Aorta (tissue), 5 donors: ENCODE measurements at regions not wholly inside any gene's neighbourhood (a gene's known extent, or its start where the extent isn't known, plus 50 kb on each side); places are given as distances from the start of the nearest gene placed in this dataset.

Source experiments
- ATAC-seq: fragments of 200-7000 bp; cut with Tn5 transposase; one replicate; pipeline ENCODE4 v1.9.1; 2022; ENCODE audit warnings: moderate library complexity; ENCODE audit not compliant: low FRiP score
- DNase-seq, 2 donors: peaks; one replicate each; pipeline ENCODE4 v3.0.0-alpha.2; 2020
- H3K27ac ChIP-seq, 2 donors: one replicate each; pipeline ENCODE4 v1.5.1; 2013; ENCODE audit warnings: low read length in 2 of 2, mild to moderate bottlenecking in 2 of 2, moderate library complexity in 2 of 2, control low read depth in 1 of 2, inconsistent platforms in 1 of 2, low read depth in 1 of 2
- H3K27me3 ChIP-seq, 2 donors: one replicate each; pipeline ENCODE4 v1.6.1; 2013; ENCODE audit warnings: control low read depth in 1 of 2, low read length in 1 of 2, mild to moderate bottlenecking in 1 of 2, moderate library complexity in 1 of 2; ENCODE audit not compliant: insufficient read depth in 2 of 2, control insufficient read depth in 1 of 2
- H3K36me3 ChIP-seq, 2 donors: one replicate each; pipeline ENCODE4 v1.6.1; 2013; ENCODE audit warnings: control low read depth in 1 of 2, low read length in 1 of 2, mild to moderate bottlenecking in 1 of 2; ENCODE audit not compliant: insufficient read depth in 2 of 2, control insufficient read depth in 1 of 2
- H3K4me1 ChIP-seq, 2 donors: one replicate each; pipeline ENCODE4 v1.6.1; 2013; ENCODE audit warnings: low read length in 2 of 2, control low read depth in 1 of 2, mild to moderate bottlenecking in 1 of 2, moderate library complexity in 1 of 2; ENCODE audit not compliant: insufficient read depth in 2 of 2, control insufficient read depth in 1 of 2
- H3K4me3 ChIP-seq, 2 donors: one replicate each; pipeline ENCODE4 v1.5.1; 2013; ENCODE audit warnings: low read length in 2 of 2, control low read depth in 1 of 2, mild to moderate bottlenecking in 1 of 2
- H3K9me3 ChIP-seq: one replicate; pipeline ENCODE4 v1.6.1; 2013; ENCODE audit warnings: mild to moderate bottlenecking, low read length; ENCODE audit not compliant: control insufficient read depth
- WGBS, 2 donors: extraction: QIAGEN DNeasy Blood & Tissue Kit; methylation state at CpG; one replicate each; pipeline ENCODE4 v1.1.7; 2013; 5-methylcytosine and 5-hydroxymethylcytosine counted together
- intact Hi-C, 2 donors: fragments of 100-400 bp; cut with DNase I; formaldehyde crosslinking; loops; one replicate each; pipeline versions ENCODE4 v1.14.2 to v1.15.0; 2022
- donor health status: healthy with polysubstance abuse.
- donor health status: Bipolar disorder and iron deficiency.
- donor health status: DM: no; HTN: no; CAD: no.
- donor health status: DM: no; HTN: no; CAD: no.
- donor health status: DM: yes; HTN: yes; CAD: no.

- Histone ChIP-seq H3K36me3 (no peaks in the 10 kb centered on the region), H3K4me3 (no peak overlapping the region), H3K27ac (no peak overlapping the region), H3K9me3 (no peaks in the 10 kb centered on the region), H3K27me3 (no peaks in the 10 kb centered on the region), H3K4me1 (peaks cover 0 to 4% of the 10 kb centered on the region in 2 donors)
- ATAC-seq: no peak
- 38% methylated on average over 6 of the region's 6 CpGs for WGBS, 2 donors
- no peak for DNase-seq
- intact Hi-C loops: no loop called here
Observed at GRCh38 chr2:173764094-173764493, 201.1 kb downstream of the SP3 start.

- DNase-seq (no peak), ATAC-seq (no peak)
- H3K27me3 ChIP-seq: peaks cover 0 to 2% of the 10 kb centered on the region in 2 donors
- intact Hi-C loops: no loop called here
- no peaks in the 10 kb centered on the region for H3K4me1 ChIP-seq
- no peaks in the 10 kb centered on the region for H3K36me3 ChIP-seq
- no peaks in the 10 kb centered on the region for H3K9me3 ChIP-seq
- H3K27ac ChIP-seq: no peak overlapping the region
- H3K4me3 ChIP-seq: no peak overlapping the region
- 79 to 87% methylated on average over 8 of the region's 8 CpGs for WGBS, 2 donors
Observed at GRCh38 chr2:173766537-173767289, 198.5 kb downstream of the SP3 start.

- Histone ChIP-seq H3K27ac (no peak overlapping the region), H3K9me3 (no peaks in the 10 kb centered on the region), H3K4me3 (no peak overlapping the region), H3K27me3 (peaks cover 0 to 2% of the 10 kb centered on the region in 2 donors), H3K36me3 (no peaks in the 10 kb centered on the region), H3K4me1 (no peaks in the 10 kb centered on the region)
- no peak for ATAC-seq
- 91% methylated on average over 5 of the region's 5 CpGs for WGBS, 2 donors
- intact Hi-C loops: no loop called here
- DNase-seq: no peak
Observed at GRCh38 chr2:173770947-173771678, 194.1 kb downstream of the SP3 start.

GRCh38 chr2:173772205-173772604 lies 193.0 kb downstream of the SP3 start:
- no peak for DNase-seq
- peaks cover 0 to 2% of the 10 kb centered on the region in 2 donors for H3K27me3 ChIP-seq
- intact Hi-C loops: no loop called here
- no peaks in the 10 kb centered on the region for H3K36me3 ChIP-seq
- no peaks in the 10 kb centered on the region for H3K4me1 ChIP-seq
- H3K4me3 ChIP-seq: no peak overlapping the region
- WGBS, 2 donors: 91 to 92% methylated on average over 3 of the region's 3 CpGs
- ATAC-seq: no peak
- H3K27ac ChIP-seq: no peak overlapping the region
- H3K9me3 ChIP-seq: no peaks in the 10 kb centered on the region

- H3K9me3 ChIP-seq: no peaks in the 10 kb centered on the region
- no peaks in the 10 kb centered on the region for H3K4me1 ChIP-seq
- WGBS, 2 donors: 88 to 89% methylated on average over 4 of the region's 4 CpGs
- intact Hi-C loops: no loop called here
- H3K4me3 ChIP-seq: no peak overlapping the region
- ATAC-seq (no peak), DNase-seq (no peak)
- no peaks in the 10 kb centered on the region for H3K36me3 ChIP-seq
- H3K27ac ChIP-seq: no peak overlapping the region
- H3K27me3 ChIP-seq: peaks cover 0 to 2% of the 10 kb centered on the region in 2 donors
Observed at GRCh38 chr2:173773076-173773475, 192.1 kb downstream of the SP3 start.

- intact Hi-C loops: no loop called here
- Histone ChIP-seq H3K36me3 (no peaks in the 10 kb centered on the region), H3K27ac (no peak overlapping the region), H3K27me3 (no peaks in the 10 kb centered on the region), H3K4me1 (no peaks in the 10 kb centered on the region), H3K9me3 (no peaks in the 10 kb centered on the region), H3K4me3 (no peak overlapping the region)
- ATAC-seq (no peak), DNase-seq (no peak)
- 95 to 97% methylated on average over 2 of the region's 2 CpGs for WGBS, 2 donors
Observed at GRCh38 chr2:173775440-173775839, 189.7 kb downstream of the SP3 start.

- H3K36me3 ChIP-seq: no peaks in the 10 kb centered on the region
- no peak overlapping the region for H3K27ac ChIP-seq
- no peaks in the 10 kb centered on the region for H3K27me3 ChIP-seq
- H3K4me3 ChIP-seq: no peak overlapping the region
- no peak for ATAC-seq
- intact Hi-C loops: no loop called here
- peaks cover 1% of the 10 kb centered on the region for H3K9me3 ChIP-seq
- WGBS, 2 donors: 80 to 84% methylated on average over 4 of the region's 4 CpGs
- no peaks in the 10 kb centered on the region for H3K4me1 ChIP-seq
- DNase-seq: no peak
Observed at GRCh38 chr2:173782681-173783080, 182.5 kb downstream of the SP3 start.

GRCh38 chr2:173783382-173783781 lies 181.8 kb downstream of the SP3 start:
- intact Hi-C loops: no loop called here
- no peaks in the 10 kb centered on the region for H3K4me1 ChIP-seq
- peaks cover 1% of the 10 kb centered on the region for H3K9me3 ChIP-seq
- ATAC-seq: no peak
- no peak overlapping the region for H3K4me3 ChIP-seq
- no peaks in the 10 kb centered on the region for H3K27me3 ChIP-seq
- no peak for DNase-seq
- no peak overlapping the region for H3K27ac ChIP-seq
- WGBS, 2 donors: 74 to 83% methylated on average over 4 of the region's 4 CpGs
- no peaks in the 10 kb centered on the region for H3K36me3 ChIP-seq

GRCh38 chr2:173785813-173786212 lies 179.4 kb downstream of the SP3 start:
- ATAC-seq: no peak
- Histone ChIP-seq H3K27ac (no peak overlapping the region), H3K4me3 (no peak overlapping the region), H3K9me3 (peaks cover under 1% of the 10 kb centered on the region), H3K4me1 (no peaks in the 10 kb centered on the region), H3K36me3 (no peaks in the 10 kb centered on the region), H3K27me3 (no peaks in the 10 kb centered on the region)
- DNase-seq: no peak
- 91 to 93% methylated on average over 3 of the region's 3 CpGs for WGBS, 2 donors
- intact Hi-C loops: no loop called here
